ENCODE measurements at regions not wholly inside any gene's neighbourhood (a gene's known extent, or its start where the extent isn't known, plus 50 kb on each side); places are given as distances from the start of the nearest gene placed in this dataset.
"Not testable (repeated sequence)": the region's sequence is repeated elsewhere in the genome, so short reads cannot be mapped to it uniquely, and the experiment has no call there.

- DNase-seq (ENCODE audit: low spot score): no peak
Measured at GRCh38 chr10:63675171-63675570, 154.0 kb downstream of the REEP3 start.

GRCh38 chr10:63677001-63677400 lies 155.8 kb downstream of the REEP3 start:
- no peak for DNase-seq (ENCODE audit: low spot score)

- DNase-seq (ENCODE audit: low spot score): not testable (repeated sequence)
Measured at GRCh38 chr10:63680545-63680944, 159.3 kb downstream of the REEP3 start.

- no peak for DNase-seq (ENCODE audit: low spot score)
Measured at GRCh38 chr10:63681993-63682697, 160.9 kb downstream of the REEP3 start.

GRCh38 chr10:63682698-63683052 lies 161.5 kb downstream of the REEP3 start:
- not testable (repeated sequence) for DNase-seq (ENCODE audit: low spot score)

GRCh38 chr10:63683223-63683622 lies 162.0 kb downstream of the REEP3 start:
- DNase-seq (ENCODE audit: low spot score): no peak

GRCh38 chr10:63683686-63684085 lies 162.5 kb downstream of the REEP3 start:
- no peak for DNase-seq (ENCODE audit: low spot score)

- DNase-seq (ENCODE audit: low spot score): no peak
Measured at GRCh38 chr10:63684257-63684936, 163.2 kb downstream of the REEP3 start.

GRCh38 chr10:63689768-63690167 lies 168.6 kb downstream of the REEP3 start:
- DNase-seq (ENCODE audit: low spot score): no peak

- no peak for DNase-seq (ENCODE audit: low spot score)
Measured at GRCh38 chr10:63692220-63692896, 171.2 kb downstream of the REEP3 start.

GRCh38 chr10:63693021-63693420 lies 171.8 kb downstream of the REEP3 start:
- not testable (repeated sequence) for DNase-seq (ENCODE audit: low spot score)

- DNase-seq (ENCODE audit: low spot score): no peak
Measured at GRCh38 chr10:63696205-63696604, 175.0 kb downstream of the REEP3 start.

GRCh38 chr10:63697956-63698786 lies 177.0 kb downstream of the REEP3 start:
- DNase-seq (ENCODE audit: low spot score): no peak

GRCh38 chr10:63698787-63699150 lies 177.6 kb downstream of the REEP3 start:
- DNase-seq (ENCODE audit: low spot score): no peak

GRCh38 chr10:63699785-63700613 lies 178.8 kb downstream of the REEP3 start:
- DNase-seq (ENCODE audit: low spot score): no peak

- no peak for DNase-seq (ENCODE audit: low spot score)
Measured at GRCh38 chr10:63700631-63701156, 179.5 kb downstream of the REEP3 start.

GRCh38 chr10:63702092-63702491 lies 180.9 kb downstream of the REEP3 start:
- DNase-seq (ENCODE audit: low spot score): no peak

- DNase-seq (ENCODE audit: low spot score): no peak
Measured at GRCh38 chr10:63703113-63703670, 182.0 kb downstream of the REEP3 start.

- DNase-seq (ENCODE audit: low spot score): no peak
Measured at GRCh38 chr10:63703740-63704345, 182.6 kb downstream of the REEP3 start.

- no peak for DNase-seq (ENCODE audit: low spot score)
Measured at GRCh38 chr10:63707254-63707910, 186.2 kb downstream of the REEP3 start.
